IMR-90 (cell line): ENCODE measurements at regions not wholly inside any gene's neighbourhood (a gene's known extent, or its start where the extent isn't known, plus 50 kb on each side); places are given as distances from the start of the nearest gene placed in this dataset.

Experiments
- ATAC-seq: fragments of 200-7000 bp; cut with Tn5 transposase; 2 replicates; pipeline ENCODE4 v1.9.1; 2020; ENCODE audit warnings: low read depth, mild to moderate bottlenecking, moderate library complexity
- BruUV-seq: library from RNA; stranded (reverse); fragments of 400-500 nt; replicated peaks from 2 replicates; lab custom pipeline; 2021; lab: Mats Ljungman, UMichigan
- CTCF ChIA-PET: fragments of 300-600 bp; formaldehyde crosslinking; extraction: SDS; loops from one replicate; lab custom pipeline; 2021; ENCODE audit warnings: antibody characterized with exemption; lab: Yijun Ruan, JAX
- POLR2A ChIA-PET: fragments of 300-600 bp; sonication (Branson Sonifier 250); formaldehyde crosslinking; loops from one replicate; lab custom pipeline; 2022; ENCODE audit warnings: antibody characterized with exemption; ENCODE audit not compliant: unreplicated experiment; lab: Charles Lee
- DNase-seq: peaks from one replicate; pipeline ENCODE4 v3.0.0; 2013
- H2AFZ ChIP-seq: replicated peaks from 2 replicates; pipeline ENCODE3; 2013; ENCODE audit warnings: low read length, mild to moderate bottlenecking; ENCODE audit not compliant: poor library complexity
- H2AK5ac ChIP-seq: 2 replicates; pipeline ENCODE4 v1.6.1; 2013; ENCODE audit warnings: low read depth, low read length, inconsistent platforms
- H2AK9ac ChIP-seq: replicated peaks from 2 replicates; pipeline ENCODE3; 2013; ENCODE audit warnings: mild to moderate bottlenecking, low read depth, low read length, moderate library complexity; ENCODE audit not compliant: poor library complexity
- H2BK120ac ChIP-seq: 2 replicates; pipeline ENCODE4 v1.6.1; 2013; ENCODE audit warnings: low read depth, low read length, inconsistent platforms
- H2BK15ac ChIP-seq: 3 replicates; pipeline ENCODE4 v1.6.1; 2013; ENCODE audit warnings: low read depth, low read length, inconsistent platforms
- H2BK20ac ChIP-seq: 2 replicates; pipeline ENCODE4 v1.6.1; 2013; ENCODE audit warnings: low read depth, mild to moderate bottlenecking, inconsistent platforms, low read length, moderate library complexity
- H2BK5ac ChIP-seq: 2 replicates; pipeline ENCODE4 v1.6.1; 2013; ENCODE audit warnings: mild to moderate bottlenecking, low read depth, low read length, inconsistent platforms; ENCODE audit not compliant: poor library complexity, severe bottlenecking
- H3K14ac ChIP-seq: replicated peaks from 2 replicates; pipeline ENCODE4 v1.6.1; 2013; ENCODE audit warnings: low read depth, low read length, inconsistent platforms
- H3K18ac ChIP-seq: 2 replicates; pipeline ENCODE4 v1.6.1; 2013; ENCODE audit warnings: low read depth, low read length, control low read depth
- H3K23ac ChIP-seq: 2 replicates; pipeline ENCODE4 v1.6.1; 2013; ENCODE audit warnings: low read depth, low read length, inconsistent platforms
- H3K27ac ChIP-seq: 2 replicates; pipeline ENCODE4 v1.5.1; 2013; ENCODE audit warnings: mild to moderate bottlenecking, control low read depth, low read length; ENCODE audit not compliant: insufficient read depth
- H3K27me3 ChIP-seq: 2 replicates; pipeline ENCODE4 v1.6.1; 2013; ENCODE audit warnings: low read length; ENCODE audit not compliant: control insufficient read depth, insufficient read depth
- H3K36me3 ChIP-seq: 2 replicates; pipeline ENCODE4 v1.6.1; 2013; ENCODE audit warnings: low read length, mixed read lengths; ENCODE audit not compliant: control insufficient read depth, insufficient read depth
- H3K4ac ChIP-seq: 2 replicates; pipeline ENCODE4 v1.6.1; 2013; ENCODE audit warnings: low read depth, low read length, inconsistent platforms
- H3K4me1 ChIP-seq: 2 replicates; pipeline ENCODE4 v1.6.1; 2013; ENCODE audit warnings: low read length, mixed read lengths; ENCODE audit not compliant: control insufficient read depth, insufficient read depth
- H3K4me2 ChIP-seq: 2 replicates; pipeline ENCODE4 v1.6.1; 2013; ENCODE audit warnings: low read depth, mild to moderate bottlenecking, control low read depth, low read length, moderate library complexity
- H3K4me3 ChIP-seq: 2 replicates; pipeline ENCODE4 v1.5.1; 2013; ENCODE audit warnings: low read depth, mild to moderate bottlenecking, control low read depth, low read length, moderate library complexity; ENCODE audit not compliant: insufficient read depth
- H3K56ac ChIP-seq: 2 replicates; pipeline ENCODE4 v1.6.1; 2013; ENCODE audit warnings: low read length, inconsistent platforms; ENCODE audit not compliant: insufficient read depth; ENCODE audit errors: extremely low read depth
- H3K79me1 ChIP-seq, 2 experiments: 2 replicates each; pipeline ENCODE4 v1.6.1; 2013; ENCODE audit warnings: low read length in 2 of 2, inconsistent platforms in 1 of 2, low read depth in 1 of 2
- H3K9ac ChIP-seq: 2 replicates; pipeline ENCODE4 v1.6.1; 2013; ENCODE audit warnings: low read depth, low read length, control low read depth
- H3K9me1 ChIP-seq: 2 replicates; pipeline ENCODE4 v1.6.1; 2013; ENCODE audit warnings: low read length, inconsistent platforms; ENCODE audit not compliant: insufficient read depth
- H3K9me3 ChIP-seq: 2 replicates; pipeline ENCODE4 v1.6.1; 2013; ENCODE audit warnings: low read length; ENCODE audit not compliant: control insufficient read depth, insufficient read depth
- H4K20me1 ChIP-seq: 2 replicates; pipeline ENCODE4 v1.6.1; 2013; ENCODE audit warnings: low read length, inconsistent platforms; ENCODE audit not compliant: insufficient read depth
- H4K5ac ChIP-seq: 2 replicates; pipeline ENCODE4 v1.6.1; 2013; ENCODE audit warnings: mild to moderate bottlenecking, low read depth, low read length, control low read depth
- H4K8ac ChIP-seq, 2 experiments: 2 replicates each; pipeline ENCODE4 v1.6.1; 2013; ENCODE audit warnings: low read depth in 2 of 2, low read length in 2 of 2, control low read depth in 1 of 2, inconsistent platforms in 1 of 2
- H4K91ac ChIP-seq: 2 replicates; pipeline ENCODE4 v1.6.1; 2013; ENCODE audit warnings: low read depth, low read length, inconsistent platforms; ENCODE audit not compliant: insufficient read depth
- BHLHE40 ChIP-seq: fragments of 150-350 bp; IDR thresholded peaks from 2 replicates; pipeline ENCODE4 v1.6.1; 2016; ENCODE audit warnings: mild to moderate bottlenecking, low read depth, low read length
- MAZ ChIP-seq: IDR thresholded peaks from 2 replicates; pipeline ENCODE4 v1.6.1; 2012; ENCODE audit warnings: low read depth, mild to moderate bottlenecking, low read length, improper control_type of control experiment, moderate library complexity, borderline replicate concordance
- RAD21 ChIP-seq: IDR thresholded peaks from 2 replicates; pipeline ENCODE4 v1.6.1; 2012; ENCODE audit warnings: low read length, improper control_type of control experiment
- SMC3 ChIP-seq: fragments of 150-350 bp; IDR thresholded peaks from 2 replicates; pipeline ENCODE4 v1.6.1; 2016; ENCODE audit warnings: low read depth, mild to moderate bottlenecking, antibody characterized with exemption, low read length, moderate library complexity
- WGBS, 2 experiments: methylation state at CpG; one replicate each; pipeline versions ENCODE4 v1.1.5 to v1.1.7; 2013; ENCODE audit warnings: missing lambda C conversion rate in 2 of 2; ENCODE audit not compliant: insufficient read length in 1 of 2; ENCODE audit errors: extremely low coverage in 2 of 2; 5-methylcytosine and 5-hydroxymethylcytosine counted together
- dilution Hi-C: fragments of 300-500 bp; cut with HindIII; formaldehyde crosslinking; loops from one replicate; pipeline ENCODE4 v1.14.3; 2018; ENCODE audit warnings: low sequenced_read_pairs; ENCODE audit not compliant: unreplicated experiment
- in situ Hi-C: fragments of 300-500 bp; cut with MboI; formaldehyde crosslinking; loops from 3 replicates; pipeline ENCODE4 v1.14.3; 2019; ENCODE audit warnings: low sequenced_read_pairs, inconsistent platforms, mixed read lengths
- intact Hi-C: fragments of 100-400 bp; cut with micrococcal nuclease; formaldehyde crosslinking; loops from 2 replicates; pipeline ENCODE4 v1.10.0; 2022
- TF ChIP-seq, protein P1 (sequence below): fragments of 150-350 bp; IDR thresholded peaks from 2 replicates; pipeline ENCODE4 v1.6.1; 2016; ENCODE audit warnings: low read depth, mild to moderate bottlenecking, low read length, moderate library complexity, borderline replicate concordance
- TF ChIP-seq, protein P2 (sequence below): fragments of 150-350 bp; IDR thresholded peaks from 2 replicates; pipeline ENCODE4 v1.6.1; 2017; ENCODE audit warnings: mild to moderate bottlenecking, antibody characterized with exemption, low read length, low read depth

DNA sequence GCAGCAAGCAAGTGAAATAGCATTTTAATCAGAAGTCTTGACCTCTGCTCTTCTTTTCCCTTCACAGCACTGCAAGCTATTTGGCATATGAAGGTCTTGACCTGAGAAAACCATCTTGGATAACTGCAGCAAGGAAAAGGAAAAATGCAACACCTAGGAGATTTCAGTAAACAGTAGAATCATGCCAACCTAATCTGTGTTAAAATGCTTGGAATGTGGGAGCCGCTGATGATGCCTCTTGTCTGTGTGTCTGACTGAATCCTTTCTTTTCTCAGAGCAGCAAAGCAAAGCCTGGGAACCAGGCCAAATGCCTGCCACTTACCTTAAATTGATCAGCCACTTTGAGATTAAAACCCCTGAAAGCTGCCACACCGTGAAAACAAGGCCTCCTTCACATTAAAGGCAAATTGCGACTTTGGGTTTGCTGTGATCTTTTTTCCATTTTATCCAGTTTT lies 80.4 kb upstream of the CDK6 start:
- intact Hi-C loops, result no loop called here

More for the DNA sequence above, 80.4 kb upstream of the CDK6 start:
- CTCF ChIA-PET, result interaction anchor here (0.5 kb wide), 1 partner anchor 32 kb away, joined by 3 read pairs; no protein-coding TSS in a partner anchor
- H3K79me1 ChIP-seq, result no peaks in the 10 kb centered on the region
- no peak overlapping the region for H2AK9ac ChIP-seq
- ATAC-seq, result peak; percentile 69
- H4K8ac ChIP-seq, result no peak overlapping the region
- H3K9me1 ChIP-seq, result no peaks in the 10 kb centered on the region
- H3K36me3 ChIP-seq, result no peaks in the 10 kb centered on the region
- H2BK120ac ChIP-seq, result peak overlapping the region; percentile 23; the same call in 1 of the 2 replicates
- H3K56ac ChIP-seq, result no peak overlapping the region
- no peak overlapping the region for H3K9ac ChIP-seq
- no peak overlapping the region for H2BK20ac ChIP-seq
- H2BK5ac ChIP-seq, result no peak overlapping the region
- H3K4me3 ChIP-seq, result no peak overlapping the region
- H3K4me1 ChIP-seq, result peaks cover 4% of the 10 kb centered on the region
- no peaks in the 10 kb centered on the region for H3K27me3 ChIP-seq
- no CpG with 5 or more reads among the region's 3 CpGs for WGBS, 2 experiments
- peak; percentile 44 for DNase-seq
- no peak overlapping the region for H2BK15ac ChIP-seq
- no peak overlapping the region for H2AK5ac ChIP-seq
- H3K9me3 ChIP-seq, result no peaks in the 10 kb centered on the region
- POLR2A ChIA-PET, result interaction anchor here (0.6 kb wide), 1 partner anchor 305 kb away, joined by 4 read pairs; no protein-coding TSS in a partner anchor
- no TSS peak for BruUV-seq
- dilution Hi-C loops (no loop called here), in situ Hi-C loops (no loop called here)
- H3K23ac ChIP-seq, result 0 out of 2 replicates have a peak overlapping the region, but pooled peaks have one; percentile 19
- no peak overlapping the region; the same call in 1 of the 2 replicates for H3K4ac ChIP-seq
- peak overlapping the region; percentile 75 for H2AFZ ChIP-seq
- H4K5ac ChIP-seq, result peak overlapping the region; percentile 29; the same call in 1 of the 2 replicates
- TF ChIP-seq, protein P1, sequence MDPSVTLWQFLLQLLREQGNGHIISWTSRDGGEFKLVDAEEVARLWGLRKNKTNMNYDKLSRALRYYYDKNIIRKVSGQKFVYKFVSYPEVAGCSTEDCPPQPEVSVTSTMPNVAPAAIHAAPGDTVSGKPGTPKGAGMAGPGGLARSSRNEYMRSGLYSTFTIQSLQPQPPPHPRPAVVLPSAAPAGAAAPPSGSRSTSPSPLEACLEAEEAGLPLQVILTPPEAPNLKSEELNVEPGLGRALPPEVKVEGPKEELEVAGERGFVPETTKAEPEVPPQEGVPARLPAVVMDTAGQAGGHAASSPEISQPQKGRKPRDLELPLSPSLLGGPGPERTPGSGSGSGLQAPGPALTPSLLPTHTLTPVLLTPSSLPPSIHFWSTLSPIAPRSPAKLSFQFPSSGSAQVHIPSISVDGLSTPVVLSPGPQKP, result no peak
- TF ChIP-seq SMC3 (no peak), RAD21 (no peak), BHLHE40 (no peak), MAZ (no peak)
- TF ChIP-seq, protein P2, sequence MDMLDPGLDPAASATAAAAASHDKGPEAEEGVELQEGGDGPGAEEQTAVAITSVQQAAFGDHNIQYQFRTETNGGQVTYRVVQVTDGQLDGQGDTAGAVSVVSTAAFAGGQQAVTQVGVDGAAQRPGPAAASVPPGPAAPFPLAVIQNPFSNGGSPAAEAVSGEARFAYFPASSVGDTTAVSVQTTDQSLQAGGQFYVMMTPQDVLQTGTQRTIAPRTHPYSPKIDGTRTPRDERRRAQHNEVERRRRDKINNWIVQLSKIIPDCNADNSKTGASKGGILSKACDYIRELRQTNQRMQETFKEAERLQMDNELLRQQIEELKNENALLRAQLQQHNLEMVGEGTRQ, result no peak
- no peaks in the 10 kb centered on the region for H4K20me1 ChIP-seq
- no peak overlapping the region for H3K14ac ChIP-seq
- H3K4me2 ChIP-seq, result peak overlapping the region; percentile 36; the same call in 1 of the 2 replicates
- H3K18ac ChIP-seq, result no peak overlapping the region
- no peak overlapping the region for H3K27ac ChIP-seq
- no peak overlapping the region for H4K91ac ChIP-seq
